Femur (tissue), 1 donor: ENCODE measurements at regions not wholly inside any gene's neighbourhood (a gene's known extent, or its start where the extent isn't known, plus 50 kb on each side); places are given as distances from the start of the nearest gene placed in this dataset.
"Not testable (repeated sequence)": the region's sequence is repeated elsewhere in the genome, so short reads cannot be mapped to it uniquely, and the experiment has no call there.

ENCODE experiments used
- DNase-seq: peaks from one replicate; pipeline ENCODE4 v3.0.0-alpha.2; 2017

GRCh38 chr9:25025156-25025555 is 479.5 kb upstream of the IZUMO3 start:
- no peak for DNase-seq

GRCh38 chr9:25017779-25018178 is 472.1 kb upstream of the IZUMO3 start:
- DNase-seq: no peak

GRCh38 chr9:25010027-25010662 is 464.4 kb upstream of the IZUMO3 start:
- no peak for DNase-seq

- DNase-seq: no peak
These were observed 458.0 kb upstream of the IZUMO3 start for GRCh38 chr9:25003686-25004085.

GRCh38 chr9:24986331-24986730 is 440.6 kb upstream of the IZUMO3 start:
- DNase-seq: no peak

GRCh38 chr9:24970780-24971179 is 425.1 kb upstream of the IZUMO3 start:
- not testable (repeated sequence) for DNase-seq

GRCh38 chr9:24961762-24962161 is 416.1 kb upstream of the IZUMO3 start:
- no peak for DNase-seq

- no peak for DNase-seq
These were observed 407.4 kb upstream of the IZUMO3 start for GRCh38 chr9:24953070-24953469.

- DNase-seq: no peak
These were observed 393.6 kb upstream of the IZUMO3 start for GRCh38 chr9:24939109-24939850.

- DNase-seq: no peak
These were observed 390.4 kb upstream of the IZUMO3 start for GRCh38 chr9:24936117-24936516.

GRCh38 chr9:24932785-24933184 is 387.1 kb upstream of the IZUMO3 start:
- DNase-seq: no peak

- no peak for DNase-seq
These were observed 386.2 kb upstream of the IZUMO3 start for GRCh38 chr9:24931894-24932293.

- no peak for DNase-seq
These were observed 367.1 kb upstream of the IZUMO3 start for GRCh38 chr9:24912767-24913166.

GRCh38 chr9:24901319-24901718 is 355.6 kb upstream of the IZUMO3 start:
- DNase-seq: no peak

GRCh38 chr9:24900179-24900578 is 354.5 kb upstream of the IZUMO3 start:
- no peak for DNase-seq

GRCh38 chr9:24899463-24899862 is 353.8 kb upstream of the IZUMO3 start:
- no peak for DNase-seq

GRCh38 chr9:24897826-24898225 is 352.1 kb upstream of the IZUMO3 start:
- no peak for DNase-seq

- no peak for DNase-seq
These were observed 335.7 kb upstream of the IZUMO3 start for GRCh38 chr9:24881361-24881760.

- DNase-seq: no peak
These were observed 333.9 kb upstream of the IZUMO3 start for GRCh38 chr9:24879591-24879990.

GRCh38 chr9:24856601-24857000 is 310.9 kb upstream of the IZUMO3 start:
- not testable (repeated sequence) for DNase-seq

GRCh38 chr9:24846248-24846912 is 300.7 kb upstream of the IZUMO3 start:
- DNase-seq: no peak

GRCh38 chr9:24844217-24844616 is 298.5 kb upstream of the IZUMO3 start:
- no peak for DNase-seq

GRCh38 chr9:24841993-24842392 is 296.3 kb upstream of the IZUMO3 start:
- DNase-seq: no peak

- no peak for DNase-seq
These were observed 286.6 kb upstream of the IZUMO3 start for GRCh38 chr9:24832307-24832706.
